ENCODE measurements at regions not wholly inside any gene's neighbourhood (a gene's known extent, or its start where the extent isn't known, plus 50 kb on each side); places are given as distances from the start of the nearest gene placed in this dataset.

DNA sequence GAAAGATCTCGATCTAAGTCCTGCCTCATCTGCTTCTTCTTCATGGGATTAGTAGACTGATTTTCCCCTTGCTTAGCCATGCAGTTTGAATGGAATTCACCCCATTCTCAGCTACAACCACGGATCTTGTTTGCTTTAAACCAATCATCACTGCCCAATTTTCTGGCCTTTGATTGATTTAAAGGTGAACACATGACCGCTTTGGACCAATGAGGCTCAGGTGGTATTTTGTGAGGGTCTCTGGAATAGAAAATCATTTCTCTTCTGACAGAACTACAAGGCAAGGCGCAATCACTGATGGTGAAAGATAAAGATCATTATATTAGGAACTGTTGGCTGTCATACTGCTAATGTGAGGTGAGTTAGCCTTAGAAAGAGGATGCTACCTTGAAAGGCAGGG lies 213.0 kb upstream of the PLEKHG7 start:
- DNase-seq, result no peak

DNA sequence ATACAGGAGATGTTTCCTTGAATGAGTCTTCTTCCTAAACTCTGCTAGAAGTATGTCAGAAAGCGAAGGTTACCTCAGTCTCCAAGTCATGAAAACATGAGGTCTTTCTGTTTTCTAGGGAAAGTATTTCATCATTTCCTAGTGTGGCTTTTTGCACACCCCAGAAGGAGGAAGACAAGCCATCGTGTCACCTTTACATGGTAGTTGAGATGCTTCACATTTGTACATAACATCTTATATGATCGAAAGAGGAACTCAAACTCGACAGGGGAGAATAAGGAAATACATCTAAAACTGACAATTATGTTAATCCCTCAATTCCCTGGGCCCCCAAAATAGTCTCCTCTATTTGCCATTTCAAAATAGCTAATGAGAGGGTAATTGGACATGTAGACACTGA lies 214.1 kb upstream of the PLEKHG7 start:
- no peak for DNase-seq

DNA sequence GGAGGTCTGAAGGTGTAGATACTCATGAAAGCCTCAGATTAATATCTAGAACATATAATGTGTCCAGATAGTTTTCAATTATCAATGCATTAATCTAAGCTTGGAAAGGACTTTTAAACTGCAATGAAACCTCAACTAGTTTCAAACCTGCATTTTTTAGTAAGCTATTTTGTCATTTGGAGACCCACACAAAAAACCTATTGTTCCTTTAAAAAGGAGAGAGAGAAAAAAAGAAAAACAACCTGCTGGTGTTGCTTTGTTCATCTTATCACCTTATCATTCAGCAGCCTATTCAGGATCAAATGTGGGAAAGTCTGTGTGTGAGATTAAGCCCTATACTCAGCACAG lies 215.7 kb upstream of the PLEKHG7 start:
- DNase-seq, result no peak

DNA sequence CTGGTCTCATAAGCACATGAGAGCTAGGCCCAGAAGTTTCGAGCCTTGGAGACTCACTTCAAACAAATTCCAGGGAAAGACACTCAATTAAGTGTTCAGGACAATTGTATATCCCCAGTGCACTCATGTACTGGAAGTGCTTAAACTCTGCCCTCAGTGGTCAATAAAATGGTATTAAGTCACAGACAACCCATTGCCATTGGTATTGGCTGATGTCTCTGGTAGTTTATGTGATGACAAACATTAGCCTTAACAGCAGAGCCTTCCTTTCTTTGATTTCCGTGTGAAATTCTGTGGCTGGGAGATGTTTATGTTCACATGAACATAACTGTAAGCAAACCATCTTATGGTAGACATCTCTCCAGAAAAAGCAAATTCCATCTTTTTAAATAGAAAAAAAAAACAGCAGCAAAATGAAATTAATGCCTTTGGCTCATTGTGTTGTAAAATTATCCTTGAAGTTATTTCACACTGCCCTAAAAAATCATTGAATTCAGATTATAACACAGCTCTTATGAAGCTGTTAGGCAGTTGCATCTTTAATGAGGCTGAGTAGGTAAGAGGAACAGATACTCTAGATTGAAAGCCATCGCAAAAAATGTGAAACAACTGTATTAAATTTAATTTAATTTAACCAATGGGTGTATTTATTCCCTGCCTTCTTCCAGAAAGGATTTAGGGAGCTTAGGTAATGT lies 216.2 kb upstream of the PLEKHG7 start:
- DNase-seq, result no peak

DNA sequence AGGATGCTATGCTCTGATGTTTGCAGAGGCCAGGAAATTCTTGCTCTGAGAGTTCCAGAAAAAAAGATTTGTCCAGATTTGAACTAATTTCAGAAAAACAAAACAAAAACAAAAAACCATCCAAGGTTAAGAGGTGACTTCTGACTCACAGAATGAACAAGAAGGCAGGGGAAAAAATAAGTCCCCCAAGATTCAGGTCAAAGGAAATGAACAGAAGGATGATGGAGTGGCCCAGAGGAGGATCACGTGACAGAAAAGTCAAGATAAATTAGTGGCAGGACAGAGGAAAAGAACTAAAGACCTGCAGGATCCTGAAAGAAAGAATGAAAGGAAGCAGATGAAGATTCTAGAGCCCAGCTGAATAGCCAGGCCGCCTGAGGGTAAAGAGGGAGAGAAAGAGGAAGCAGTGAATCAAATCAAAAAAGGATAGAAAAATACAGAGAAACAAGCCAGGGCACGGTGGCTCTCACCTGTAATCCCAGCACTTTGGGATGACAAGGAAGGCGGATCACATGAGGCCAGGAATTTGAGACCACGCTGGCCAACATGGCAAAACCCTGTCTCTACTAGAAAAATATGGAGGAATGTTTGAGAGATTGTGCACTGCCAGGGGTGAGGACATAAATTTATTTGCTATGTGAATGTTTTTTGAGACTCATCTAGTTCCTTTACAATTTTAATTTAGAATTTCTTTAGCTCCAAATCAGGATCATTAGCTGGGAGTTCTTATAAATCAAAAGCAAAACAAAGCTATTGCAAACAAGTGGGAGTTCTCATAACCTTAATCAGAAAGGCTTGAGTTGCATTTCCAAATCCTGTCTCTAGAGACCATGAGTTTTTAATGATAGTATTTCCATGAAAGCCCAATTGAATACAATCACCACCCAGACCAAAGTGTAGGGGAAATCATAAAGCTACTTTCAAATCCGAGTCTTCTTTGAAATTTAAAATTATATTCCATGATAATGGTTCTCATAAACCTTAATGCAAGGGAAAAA lies 217.1 kb upstream of the PLEKHG7 start:
- DNase-seq, result no peak

DNA sequence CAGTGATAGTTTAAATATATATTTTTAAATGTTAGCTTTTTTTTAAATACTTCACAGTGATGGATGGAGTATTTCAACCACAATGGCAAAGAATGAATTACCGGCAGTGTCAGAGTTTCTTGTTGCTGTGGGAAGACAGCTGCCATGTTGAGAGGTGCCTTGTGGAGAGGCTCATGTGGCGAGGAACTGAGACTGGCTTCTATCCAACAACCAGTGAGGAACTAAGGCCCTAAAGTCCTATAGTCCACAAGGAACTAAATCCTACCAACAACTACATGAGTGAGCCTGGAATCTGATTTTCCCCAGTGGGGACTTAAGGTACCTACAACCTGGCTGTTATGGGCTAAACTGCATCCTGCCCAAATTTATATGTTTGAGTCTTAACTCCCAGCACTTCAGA lies 220.2 kb upstream of the PLEKHG7 start:
- DNase-seq, result no peak

DNA sequence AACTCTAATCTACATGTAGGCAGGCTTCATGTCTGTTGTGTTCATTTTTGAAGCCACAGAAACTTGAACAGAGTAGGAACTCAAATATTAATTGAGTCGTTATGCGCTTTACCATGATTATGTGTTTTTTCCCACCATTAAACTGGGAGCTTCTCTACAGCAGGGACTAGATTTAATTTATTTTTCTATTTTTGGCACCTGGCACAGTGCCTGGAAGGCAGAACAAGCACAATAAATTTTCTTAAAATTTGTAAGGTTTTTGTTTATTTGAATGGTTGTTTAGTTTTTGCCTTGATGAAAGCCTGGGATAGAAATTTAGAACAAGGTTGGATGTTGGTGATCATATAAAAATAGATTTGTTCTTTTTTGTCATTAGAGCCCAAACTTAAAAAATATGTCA lies 221.7 kb upstream of the PLEKHG7 start:
- DNase-seq, result no peak

DNA sequence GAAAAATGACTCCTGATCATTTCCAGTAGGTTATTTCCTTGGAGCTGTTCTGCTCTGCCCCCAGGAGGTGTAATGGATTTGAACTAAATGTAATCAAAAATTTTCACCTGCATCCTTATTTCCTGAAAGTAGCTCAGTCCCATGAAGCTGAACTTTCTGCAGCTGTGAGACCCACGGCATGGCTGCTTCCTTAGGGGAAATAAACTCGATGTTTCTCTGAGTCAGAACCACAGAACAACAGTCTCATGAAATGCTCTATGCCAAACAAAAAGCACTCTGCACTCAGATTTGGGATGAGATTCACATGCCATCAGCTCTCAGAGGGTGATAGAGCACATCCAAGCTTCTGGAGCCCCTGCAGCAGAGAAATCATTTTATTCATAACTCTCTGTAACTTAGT lies 224.1 kb upstream of the PLEKHG7 start:
- no peak for DNase-seq

DNA sequence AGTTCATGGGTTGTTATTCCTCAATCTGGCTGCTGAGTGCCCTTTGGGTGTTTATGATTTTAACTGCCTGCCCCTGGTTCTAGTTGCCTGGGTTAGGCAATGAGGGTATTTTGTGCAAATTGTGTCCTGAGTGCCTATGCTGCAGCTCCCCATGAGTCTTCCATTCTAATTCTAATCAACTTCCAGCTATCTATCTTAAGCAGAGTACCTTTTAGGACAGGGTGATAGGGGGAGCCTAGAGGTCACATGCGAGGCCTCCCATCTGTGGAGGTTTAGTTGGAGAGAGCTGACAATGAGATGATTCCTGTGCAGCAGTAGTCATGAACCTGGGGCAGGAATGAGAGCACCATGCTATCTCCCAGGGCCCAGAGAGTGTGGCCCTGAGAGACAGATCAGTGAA lies 225.9 kb upstream of the PLEKHG7 start:
- no peak for DNase-seq

- DNase-seq, result no peak
Measured at GRCh38 chr12:92473564-92473963, 229.2 kb upstream of the PLEKHG7 start.

GRCh38 chr12:92472201-92472600 lies 230.6 kb upstream of the PLEKHG7 start:
- DNase-seq, result no peak

- DNase-seq, result no peak
Measured at GRCh38 chr12:92471551-92471950, 231.2 kb upstream of the PLEKHG7 start.

- no peak for DNase-seq
Measured at GRCh38 chr12:92470608-92471021, 232.2 kb upstream of the PLEKHG7 start.

- no peak for DNase-seq
Measured at GRCh38 chr12:92469837-92470236, 233.0 kb upstream of the PLEKHG7 start.

DNA sequence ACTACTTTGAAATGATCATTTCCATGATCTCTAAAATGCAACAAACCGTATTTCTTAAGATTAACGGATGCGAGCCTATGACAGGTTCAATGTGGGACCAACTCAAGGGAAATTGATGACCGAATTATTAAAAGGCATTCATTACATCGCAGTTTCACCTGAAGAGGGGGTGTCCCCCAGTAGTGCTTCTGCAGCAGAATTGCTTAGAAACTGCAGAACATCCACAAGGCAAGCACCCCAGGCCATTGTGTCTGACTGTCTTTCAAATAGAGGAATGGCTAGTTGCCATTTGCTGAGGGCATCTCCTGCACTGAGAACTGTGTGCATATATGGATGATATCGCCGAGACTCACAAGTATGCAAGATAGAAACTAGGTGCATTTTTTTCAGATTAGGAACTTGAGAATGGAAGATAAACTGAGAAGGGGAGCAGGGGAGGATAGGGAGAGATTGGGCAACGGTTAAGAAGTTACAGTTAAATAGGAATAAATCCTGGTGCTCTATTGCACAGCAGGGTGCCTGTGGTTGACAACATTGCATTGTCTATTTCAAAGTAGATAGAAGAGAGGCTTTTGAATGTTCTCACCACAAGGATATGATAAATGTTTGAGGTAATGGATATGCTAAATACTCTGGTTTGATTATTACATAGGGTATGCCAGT lies 234.3 kb upstream of the PLEKHG7 start:
- DNase-seq, result no peak

- no peak for DNase-seq
Measured at GRCh38 chr12:92467886-92468285, 234.9 kb upstream of the PLEKHG7 start.

GRCh38 chr12:92466391-92467305 lies 236.1 kb upstream of the PLEKHG7 start:
- no peak for DNase-seq

- DNase-seq, result no peak
Measured at GRCh38 chr12:92465786-92466295, 236.9 kb upstream of the PLEKHG7 start.

- DNase-seq, result no peak
Measured at GRCh38 chr12:92464911-92465310, 237.9 kb upstream of the PLEKHG7 start.

DNA sequence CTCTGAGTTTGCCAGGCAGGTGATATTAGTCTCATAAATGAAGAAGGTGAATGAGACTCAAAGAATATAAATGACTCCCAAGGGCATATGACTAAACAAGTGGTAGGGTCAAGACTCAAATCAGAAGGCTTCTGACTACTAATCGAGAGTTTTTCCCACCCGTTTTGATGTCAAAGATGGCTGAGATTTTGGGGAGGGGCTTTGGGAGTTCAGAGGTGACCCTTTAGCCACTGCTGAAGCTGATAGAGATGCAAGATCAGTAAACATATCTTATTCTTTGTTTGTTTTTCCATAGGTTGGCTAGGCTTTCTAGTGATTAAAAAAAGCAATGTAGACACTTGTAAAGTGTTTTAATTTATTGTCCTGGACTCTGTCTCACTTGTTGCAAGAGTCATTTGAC lies 239.6 kb upstream of the PLEKHG7 start:
- no peak for DNase-seq

DNA sequence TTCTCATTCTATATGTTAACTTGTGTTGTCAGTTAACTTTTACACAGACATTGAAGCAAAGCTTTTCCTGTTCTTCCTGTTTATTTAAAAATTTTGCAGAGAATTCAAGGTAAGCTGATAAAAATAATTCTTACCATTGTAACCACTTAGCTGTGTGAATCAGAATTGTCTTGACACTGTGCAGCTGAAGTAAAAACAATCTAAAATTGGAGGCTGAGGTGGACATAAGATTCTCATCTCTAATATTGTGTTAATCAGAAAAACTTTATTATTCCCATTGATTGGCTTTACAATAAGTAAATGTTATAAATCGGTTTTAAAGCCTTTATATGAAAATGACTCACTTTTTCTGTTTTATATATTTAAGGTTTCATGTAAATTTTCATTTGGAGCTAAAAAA lies 240.3 kb upstream of the PLEKHG7 start:
- DNase-seq, result no peak

DNA sequence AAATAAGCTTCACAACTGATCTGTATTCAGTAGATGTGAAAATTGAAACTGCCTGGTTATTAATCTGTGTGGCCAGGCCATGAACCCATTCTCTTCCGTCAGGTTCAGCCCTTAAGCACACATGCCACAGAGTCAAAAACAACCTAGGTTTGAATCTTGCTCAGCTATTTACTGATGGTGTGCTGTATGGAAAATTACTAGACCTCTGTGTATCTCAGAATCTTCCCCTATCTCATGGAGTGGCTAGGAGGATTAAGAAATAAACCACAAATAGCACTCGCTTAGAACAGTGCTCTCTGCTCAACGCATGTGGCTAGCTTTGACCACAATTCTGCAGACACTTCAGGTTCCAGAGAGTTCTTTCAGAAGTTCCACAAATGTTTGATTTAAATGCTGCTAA lies 240.7 kb upstream of the PLEKHG7 start:
- no peak for DNase-seq
